ENCODE measurements at regions not wholly inside any gene's neighbourhood (a gene's known extent, or its start where the extent isn't known, plus 50 kb on each side); places are given as distances from the start of the nearest gene placed in this dataset.
"Not testable (repeated sequence)": the region's sequence is repeated elsewhere in the genome, so short reads cannot be mapped to it uniquely, and the experiment has no call there.

GRCh38 chr12:59294221-59294620 lies 301.6 kb upstream of the SLC16A7 start:
- no peak for DNase-seq (ENCODE audit: low read depth)

GRCh38 chr12:59282999-59283398 lies 312.8 kb upstream of the SLC16A7 start:
- DNase-seq (ENCODE audit: low read depth), result no peak
- H3K4me3 ChIP-seq (ENCODE audit: low read depth, low read length), result no peak overlapping the region

More at GRCh38 chr12:59294221-59294620, 301.6 kb upstream of the SLC16A7 start:
- no peak overlapping the region for H3K4me3 ChIP-seq (ENCODE audit: low read depth, low read length)

- DNase-seq (ENCODE audit: low read depth); H3K4me3 ChIP-seq (ENCODE audit: low read depth, low read length): not testable (repeated sequence)
Observed at GRCh38 chr12:59273561-59273960, 322.3 kb upstream of the SLC16A7 start.

- no peak overlapping the region for H3K4me3 ChIP-seq (ENCODE audit: low read depth, low read length)
- DNase-seq (ENCODE audit: low read depth), result no peak
Observed at GRCh38 chr12:59268295-59268809, 327.5 kb upstream of the SLC16A7 start.

GRCh38 chr12:59260202-59260601 lies 335.6 kb upstream of the SLC16A7 start:
- DNase-seq (ENCODE audit: low read depth), result no peak
- H3K4me3 ChIP-seq (ENCODE audit: low read depth, low read length), result no peak overlapping the region

- no peak for DNase-seq (ENCODE audit: low read depth)
- H3K4me3 ChIP-seq (ENCODE audit: low read depth, low read length), result no peak overlapping the region
Observed at GRCh38 chr12:59252731-59253130, 332.4 kb upstream of the LRIG3 start.

GRCh38 chr12:59250766-59251165 lies 330.5 kb upstream of the LRIG3 start:
- DNase-seq (ENCODE audit: low read depth), result no peak
- no peak overlapping the region for H3K4me3 ChIP-seq (ENCODE audit: low read depth, low read length)

- DNase-seq (ENCODE audit: low read depth), result no peak
- no peak overlapping the region for H3K4me3 ChIP-seq (ENCODE audit: low read depth, low read length)
Observed at GRCh38 chr12:59240048-59240447, 319.7 kb upstream of the LRIG3 start.

GRCh38 chr12:59234391-59234790 lies 314.1 kb upstream of the LRIG3 start:
- H3K4me3 ChIP-seq (ENCODE audit: low read depth, low read length), result no peak overlapping the region
- no peak for DNase-seq (ENCODE audit: low read depth)

GRCh38 chr12:59230334-59230733 lies 310.0 kb upstream of the LRIG3 start:
- no peak overlapping the region for H3K4me3 ChIP-seq (ENCODE audit: low read depth, low read length)
- DNase-seq (ENCODE audit: low read depth), result no peak

- no peak for DNase-seq (ENCODE audit: low read depth)
- H3K4me3 ChIP-seq (ENCODE audit: low read depth, low read length), result no peak overlapping the region
Observed at GRCh38 chr12:59219148-59219547, 298.8 kb upstream of the LRIG3 start.

GRCh38 chr12:59196989-59197388 lies 276.7 kb upstream of the LRIG3 start:
- H3K4me3 ChIP-seq (ENCODE audit: low read depth, low read length), result no peak overlapping the region
- no peak for DNase-seq (ENCODE audit: low read depth)

- H3K4me3 ChIP-seq (ENCODE audit: low read depth, low read length), result no peak overlapping the region
- DNase-seq (ENCODE audit: low read depth), result no peak
Observed at GRCh38 chr12:59194794-59195193, 274.5 kb upstream of the LRIG3 start.

- no peak for DNase-seq (ENCODE audit: low read depth)
- no peak overlapping the region for H3K4me3 ChIP-seq (ENCODE audit: low read depth, low read length)
Observed at GRCh38 chr12:59193476-59194050, 273.3 kb upstream of the LRIG3 start.

GRCh38 chr12:59191372-59191771 lies 271.1 kb upstream of the LRIG3 start:
- no peak overlapping the region for H3K4me3 ChIP-seq (ENCODE audit: low read depth, low read length)
- no peak for DNase-seq (ENCODE audit: low read depth)

GRCh38 chr12:59186451-59186850 lies 266.1 kb upstream of the LRIG3 start:
- DNase-seq (ENCODE audit: low read depth), result no peak
- no peak overlapping the region for H3K4me3 ChIP-seq (ENCODE audit: low read depth, low read length)

GRCh38 chr12:59185295-59185694 lies 265.0 kb upstream of the LRIG3 start:
- no peak for DNase-seq (ENCODE audit: low read depth)
- no peak overlapping the region for H3K4me3 ChIP-seq (ENCODE audit: low read depth, low read length)

- H3K4me3 ChIP-seq (ENCODE audit: low read depth, low read length), result no peak overlapping the region
- no peak for DNase-seq (ENCODE audit: low read depth)
Observed at GRCh38 chr12:59182658-59183455, 262.6 kb upstream of the LRIG3 start.

- H3K4me3 ChIP-seq (ENCODE audit: low read depth, low read length), result no peak overlapping the region
- DNase-seq (ENCODE audit: low read depth), result no peak
Observed at GRCh38 chr12:59182191-59182590, 261.9 kb upstream of the LRIG3 start.

GRCh38 chr12:59181196-59181777 lies 261.0 kb upstream of the LRIG3 start:
- H3K4me3 ChIP-seq (ENCODE audit: low read depth, low read length), result no peak overlapping the region
- no peak for DNase-seq (ENCODE audit: low read depth)

GRCh38 chr12:59179231-59179630 lies 258.9 kb upstream of the LRIG3 start:
- no peak overlapping the region for H3K4me3 ChIP-seq (ENCODE audit: low read depth, low read length)
- DNase-seq (ENCODE audit: low read depth), result no peak

Data from skeletal muscle cell (primary cell).